GM21526 (cell line): ENCODE measurements at regions not wholly inside any gene's neighbourhood (a gene's known extent, or its start where the extent isn't known, plus 50 kb on each side); places are given as distances from the start of the nearest gene placed in this dataset.

Experiments
- ATAC-seq: cut with Tn5 transposase; IDR thresholded peaks from one replicate; pipeline ENCODE4 v1.9.1; 2021; ENCODE audit warnings: moderate library complexity; ENCODE audit not compliant: unreplicated experiment, low FRiP score

DNA sequence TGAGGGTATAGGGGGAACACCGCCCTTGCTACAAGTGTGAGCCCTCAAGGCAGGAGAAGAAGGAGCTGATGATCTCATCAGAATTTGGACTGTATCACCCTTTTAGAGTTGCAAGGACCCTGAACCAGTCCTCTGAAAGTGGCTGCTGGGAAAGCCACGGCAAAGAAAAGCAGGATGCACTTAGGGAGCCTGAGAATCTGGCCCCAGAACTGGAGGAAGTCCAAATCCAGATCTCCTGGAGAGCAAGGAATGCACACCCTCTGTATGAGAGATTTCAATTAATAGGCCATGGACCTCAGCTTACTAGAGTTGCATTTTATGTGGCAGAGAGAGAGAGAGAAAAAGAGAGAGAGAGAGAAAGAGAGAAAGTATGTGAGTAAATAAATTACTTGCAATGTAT lies 662.9 kb downstream of the CCSER2 start:
- no peak for ATAC-seq

- ATAC-seq = no peak
Measured at GRCh38 chr10:84993251-84994035, 665.1 kb downstream of the CCSER2 start.

- ATAC-seq = no peak
Measured at GRCh38 chr10:84994722-84995121, 666.3 kb downstream of the CCSER2 start.

GRCh38 chr10:84996580-84996979 lies 668.2 kb downstream of the CCSER2 start:
- no peak for ATAC-seq

DNA sequence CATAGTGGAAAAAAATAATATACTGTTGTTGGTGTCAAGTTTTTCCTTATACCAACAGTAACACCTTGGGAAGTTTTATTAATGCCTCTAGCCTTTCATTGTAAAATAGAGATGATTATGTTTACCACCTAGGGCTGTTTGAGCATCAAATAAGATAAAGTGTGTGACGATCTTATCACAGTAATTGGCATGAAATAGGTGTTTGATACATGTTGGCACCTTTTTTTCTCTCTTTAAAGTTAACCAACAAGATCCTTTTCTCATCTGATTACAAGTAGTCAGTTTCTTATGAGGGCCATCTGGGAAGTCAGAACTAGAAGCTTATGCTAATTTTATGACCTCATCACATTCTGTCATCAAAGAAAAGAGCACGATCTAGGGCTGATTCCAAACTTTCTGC lies 669.5 kb downstream of the CCSER2 start:
- no peak for ATAC-seq

DNA sequence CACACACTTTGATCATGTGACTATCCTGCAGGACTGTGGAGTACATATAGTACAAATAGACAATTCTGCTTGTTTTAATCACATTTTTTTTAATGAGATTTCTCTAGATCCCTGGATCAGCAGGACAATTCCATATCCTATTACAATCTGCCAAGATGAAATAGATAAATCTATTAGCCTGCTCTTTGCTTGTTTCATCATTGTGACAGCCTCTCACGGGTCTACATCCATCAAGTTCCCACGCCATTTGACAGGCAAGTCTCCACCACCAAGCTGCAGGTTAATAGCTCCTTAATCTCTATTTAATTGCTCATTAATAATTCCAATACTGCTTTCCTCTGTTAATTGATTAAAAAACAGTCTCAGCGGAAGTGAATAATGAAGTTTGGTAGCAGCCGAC lies 671.5 kb downstream of the CCSER2 start:
- ATAC-seq = no peak

DNA sequence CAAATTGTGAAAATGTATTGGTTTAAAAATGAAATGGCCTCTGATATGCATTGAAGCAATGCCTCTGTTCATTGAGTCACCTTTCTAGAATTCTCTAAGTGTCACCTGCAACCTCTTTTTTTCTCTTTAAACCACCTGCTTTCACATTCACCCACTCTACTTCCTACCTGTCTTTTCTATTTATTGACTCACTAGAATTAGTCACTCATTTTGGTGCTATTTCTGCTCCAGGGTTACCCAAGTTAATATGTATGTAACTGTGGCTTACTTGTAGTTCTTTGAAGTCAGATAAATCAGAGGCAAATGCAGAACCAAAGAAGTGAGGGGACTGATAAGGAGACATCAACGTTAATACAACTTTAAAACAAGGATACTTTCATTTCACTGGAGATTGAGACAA lies 674.7 kb downstream of the CCSER2 start:
- no peak for ATAC-seq

- no peak for ATAC-seq
Measured at GRCh38 chr10:85008488-85009184, 680.2 kb downstream of the CCSER2 start.

DNA sequence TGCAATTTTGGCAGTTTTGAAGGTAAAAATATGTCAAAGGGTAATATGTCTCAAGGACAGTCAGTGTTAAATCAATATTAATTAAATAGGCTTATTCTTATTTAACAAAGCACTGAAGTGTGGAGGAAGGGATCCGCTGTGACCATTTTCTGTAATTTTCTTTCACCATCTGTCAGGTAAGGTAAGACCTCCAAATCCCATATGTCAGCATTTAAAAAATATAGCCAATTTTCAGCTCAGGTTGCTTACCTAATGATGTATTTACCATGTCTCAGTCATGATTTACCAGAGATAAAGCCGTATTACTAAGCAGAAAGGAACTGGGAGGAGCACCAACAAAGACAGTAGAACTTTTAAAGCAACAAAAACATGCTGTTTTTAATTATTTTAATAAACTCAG lies 683.9 kb downstream of the CCSER2 start:
- no peak for ATAC-seq

- no peak for ATAC-seq
Measured at GRCh38 chr10:85026878-85027467, 698.6 kb downstream of the CCSER2 start.

- ATAC-seq = no peak
Measured at GRCh38 chr10:85032981-85033380, 704.6 kb downstream of the CCSER2 start.

- no peak for ATAC-seq
Measured at GRCh38 chr10:85036661-85037060, 708.3 kb downstream of the CCSER2 start.

DNA sequence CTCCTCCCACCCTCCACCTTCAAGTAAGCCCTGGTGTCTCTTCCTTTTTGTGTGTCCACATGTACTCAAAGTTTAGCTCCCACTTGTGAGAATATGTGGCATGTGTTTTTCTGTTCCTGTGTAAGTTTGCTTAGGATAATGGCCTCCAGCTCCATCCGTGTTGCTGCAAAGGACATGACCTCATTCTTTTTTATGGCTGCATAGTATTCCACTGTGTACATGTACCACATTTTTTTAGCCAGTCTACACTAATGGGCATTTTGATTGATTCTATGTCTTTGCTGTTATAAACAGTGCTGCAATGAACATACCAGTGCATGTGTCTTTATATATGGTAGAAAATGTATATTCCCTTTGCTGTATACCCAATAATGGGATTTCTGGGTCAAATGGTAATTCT lies 710.9 kb downstream of the CCSER2 start:
- ATAC-seq = no peak

DNA sequence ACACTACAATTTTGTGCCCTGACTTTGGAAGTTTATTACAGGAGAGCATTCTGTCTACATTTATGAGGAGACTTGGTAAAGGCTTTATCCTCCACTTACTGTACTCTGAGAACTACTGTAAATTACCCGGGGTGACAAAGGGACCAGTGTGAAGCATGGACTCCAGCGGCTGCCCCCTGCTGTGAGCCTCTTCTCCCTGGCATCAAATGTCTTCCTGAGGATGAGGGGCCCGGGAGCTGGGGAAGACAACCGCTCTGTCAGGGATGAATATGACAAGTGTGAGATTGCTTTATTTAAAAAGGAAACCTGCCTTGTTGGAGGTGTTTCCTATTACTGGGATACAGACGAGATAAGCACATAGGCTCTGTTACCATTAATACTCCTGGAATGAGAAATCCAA lies 714.8 kb downstream of the CCSER2 start:
- ATAC-seq = no peak

DNA sequence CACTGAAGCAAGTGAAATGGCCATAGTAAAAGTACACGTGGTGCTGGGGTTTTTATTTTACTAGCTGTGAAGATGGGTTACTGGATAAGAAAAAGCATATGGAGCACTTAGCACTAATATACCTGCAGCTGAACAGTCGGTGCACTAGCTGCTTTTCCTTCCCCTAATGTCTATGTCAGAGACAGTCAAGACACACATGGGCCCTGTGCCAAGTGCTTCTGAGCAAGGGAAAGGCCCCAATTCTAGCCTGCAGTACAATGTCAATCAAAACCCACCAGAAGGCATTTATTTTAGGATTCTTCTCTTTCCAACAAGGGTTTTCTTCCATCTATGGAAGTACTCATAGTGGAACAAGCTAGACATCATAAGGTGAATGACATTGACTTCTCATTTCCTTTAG lies 716.7 kb downstream of the CCSER2 start:
- ATAC-seq = no peak

DNA sequence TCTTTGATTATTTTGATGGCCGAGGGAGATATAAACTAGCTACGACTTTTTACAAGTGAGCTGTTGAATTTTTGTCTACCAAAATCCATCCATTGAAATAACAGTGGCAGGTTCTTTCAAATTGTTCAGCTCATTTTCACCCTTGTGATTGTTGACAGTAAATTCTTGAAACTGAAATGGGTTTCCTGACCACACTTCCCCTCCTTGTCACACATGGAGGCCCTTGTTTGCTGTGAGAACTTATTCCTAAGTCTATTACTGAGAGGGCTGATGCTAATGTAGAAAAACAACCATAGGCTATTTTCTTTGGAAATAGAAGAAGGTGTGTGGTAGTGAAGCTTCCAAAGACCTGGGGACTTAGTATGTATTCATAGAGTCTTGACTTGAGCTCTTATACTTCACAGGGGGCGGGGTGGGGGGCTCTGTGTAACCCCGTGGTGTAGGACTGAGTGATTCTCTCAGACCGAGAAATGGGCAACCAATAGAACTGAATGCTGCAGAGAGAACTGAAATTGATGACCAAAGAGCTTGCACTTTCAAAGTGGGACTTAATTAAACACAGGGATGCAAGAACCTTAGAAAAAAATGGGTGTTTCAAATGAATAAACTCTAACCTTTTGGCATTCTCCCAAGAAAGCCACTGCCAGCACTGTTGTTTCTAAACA lies 718.9 kb downstream of the CCSER2 start:
- ATAC-seq = no peak

GRCh38 chr10:85047979-85048378 lies 719.6 kb downstream of the CCSER2 start:
- no peak for ATAC-seq

GRCh38 chr10:85048644-85049043 lies 720.3 kb downstream of the CCSER2 start:
- ATAC-seq = no peak

DNA sequence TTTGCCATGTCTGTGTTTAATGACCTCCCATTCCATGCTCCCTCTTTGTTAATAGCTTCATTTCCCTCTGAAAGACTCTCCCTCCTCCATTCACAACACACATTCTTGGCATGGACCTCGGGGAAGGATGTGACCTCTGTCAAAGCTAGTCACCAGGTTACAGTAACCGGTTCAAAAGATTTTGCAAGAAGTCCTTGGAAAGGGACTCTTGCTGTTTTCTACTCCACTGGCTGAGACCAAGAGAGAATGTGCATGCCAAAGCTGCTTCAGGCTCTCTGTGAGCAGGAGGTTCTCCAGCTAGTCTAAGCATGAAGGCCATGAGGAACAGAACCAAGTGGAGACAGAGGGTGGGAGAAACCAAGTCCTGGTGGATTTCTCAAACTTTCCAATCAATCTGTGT lies 732.6 kb downstream of the CCSER2 start:
- ATAC-seq = no peak

DNA sequence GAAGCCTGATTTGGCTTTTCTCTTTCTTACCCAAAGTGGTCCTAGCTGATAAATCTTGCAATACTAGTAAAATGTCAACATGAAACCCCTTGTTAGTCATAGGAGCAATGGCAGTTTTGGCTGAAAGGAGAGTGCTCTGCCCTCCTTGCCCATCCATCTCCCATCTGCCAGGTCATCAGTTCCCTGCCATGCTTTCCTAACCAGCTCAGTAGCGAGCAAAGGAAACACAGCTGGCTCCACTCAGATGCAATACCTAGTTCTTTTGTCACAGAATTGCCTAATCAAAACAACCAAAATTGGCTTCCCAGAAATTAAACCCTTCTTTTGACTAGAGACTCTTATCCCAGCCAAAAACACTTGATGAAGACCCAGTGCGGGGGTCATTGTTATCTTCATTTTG lies 733.0 kb downstream of the CCSER2 start:
- ATAC-seq = no peak

DNA sequence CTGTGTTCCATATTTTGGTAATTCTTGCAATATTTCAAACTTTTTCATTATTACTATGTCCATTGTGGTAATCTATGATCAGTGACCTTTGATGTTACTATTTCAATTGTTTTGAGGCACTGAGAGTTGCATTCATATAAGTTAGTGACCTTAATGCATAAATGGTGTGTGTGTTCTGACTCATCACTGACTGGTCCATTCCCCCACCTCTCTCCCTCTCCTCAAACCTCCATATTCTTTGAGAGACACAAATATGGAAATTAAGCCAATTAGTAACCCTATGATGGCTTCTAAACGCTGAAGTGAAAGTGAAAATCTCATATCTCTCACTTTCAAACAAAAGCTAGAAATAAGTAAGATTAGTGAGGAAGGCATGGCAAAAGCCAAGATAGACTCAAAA lies 739.6 kb downstream of the CCSER2 start:
- no peak for ATAC-seq
